GM04503 (cell line): ENCODE measurements at regions not wholly inside any gene's neighbourhood (a gene's known extent, or its start where the extent isn't known, plus 50 kb on each side); places are given as distances from the start of the nearest gene placed in this dataset.
"Not testable (repeated sequence)": the region's sequence is repeated elsewhere in the genome, so short reads cannot be mapped to it uniquely, and the experiment has no call there.

ENCODE experiments used
- DNase-seq: peaks from one replicate; pipeline ENCODE4 v3.0.0-alpha.2; 2012; ENCODE audit warnings: low read depth

DNA sequence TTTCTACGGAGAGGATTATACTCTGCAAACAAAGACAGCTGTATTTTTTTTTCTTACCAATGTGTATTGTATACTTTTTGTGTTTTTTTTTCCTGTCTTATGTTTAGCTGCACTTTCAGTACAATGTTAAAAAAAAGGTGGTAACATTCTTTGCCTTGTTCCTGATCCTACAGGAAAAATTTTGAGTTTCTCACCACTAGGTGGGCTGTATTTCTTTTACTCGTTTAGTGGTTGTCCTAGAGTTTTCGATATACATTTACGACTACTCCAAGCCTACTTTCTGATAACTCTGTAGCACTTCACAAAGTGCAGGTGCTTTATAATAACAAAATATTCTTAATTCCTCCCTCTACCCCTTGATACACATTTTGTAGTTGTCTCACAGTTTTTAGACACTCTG is 652.2 kb downstream of the UQCRFS1 start:
- DNase-seq: no peak

DNA sequence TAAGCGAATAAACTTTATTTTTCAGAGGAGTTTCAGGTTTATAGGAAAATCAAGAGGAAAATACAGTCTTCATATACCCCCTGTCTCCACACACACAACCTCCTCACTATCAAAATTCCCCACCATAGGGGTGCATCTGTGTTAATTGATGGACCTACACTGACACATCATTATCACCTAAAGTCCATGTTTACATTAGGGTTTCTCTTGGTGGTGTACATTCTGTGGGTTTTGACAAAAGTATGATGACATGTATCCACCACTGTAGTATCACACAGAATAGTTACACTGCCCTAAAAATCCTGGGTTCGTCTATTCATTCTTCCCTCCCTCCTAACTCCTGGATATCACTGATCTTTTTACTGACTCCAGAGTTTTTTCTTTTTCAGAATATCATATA is 654.2 kb downstream of the UQCRFS1 start:
- no peak for DNase-seq

- DNase-seq: no peak
Measured at GRCh38 chr19:28556371-28556770, 656.6 kb downstream of the UQCRFS1 start.

GRCh38 chr19:28555317-28555716 is 657.6 kb downstream of the UQCRFS1 start:
- no peak for DNase-seq

GRCh38 chr19:28554321-28555091 is 658.4 kb downstream of the UQCRFS1 start:
- DNase-seq: no peak

GRCh38 chr19:28553764-28554163 is 659.2 kb downstream of the UQCRFS1 start:
- no peak for DNase-seq

GRCh38 chr19:28553005-28553404 is 659.9 kb downstream of the UQCRFS1 start:
- DNase-seq: no peak

DNA sequence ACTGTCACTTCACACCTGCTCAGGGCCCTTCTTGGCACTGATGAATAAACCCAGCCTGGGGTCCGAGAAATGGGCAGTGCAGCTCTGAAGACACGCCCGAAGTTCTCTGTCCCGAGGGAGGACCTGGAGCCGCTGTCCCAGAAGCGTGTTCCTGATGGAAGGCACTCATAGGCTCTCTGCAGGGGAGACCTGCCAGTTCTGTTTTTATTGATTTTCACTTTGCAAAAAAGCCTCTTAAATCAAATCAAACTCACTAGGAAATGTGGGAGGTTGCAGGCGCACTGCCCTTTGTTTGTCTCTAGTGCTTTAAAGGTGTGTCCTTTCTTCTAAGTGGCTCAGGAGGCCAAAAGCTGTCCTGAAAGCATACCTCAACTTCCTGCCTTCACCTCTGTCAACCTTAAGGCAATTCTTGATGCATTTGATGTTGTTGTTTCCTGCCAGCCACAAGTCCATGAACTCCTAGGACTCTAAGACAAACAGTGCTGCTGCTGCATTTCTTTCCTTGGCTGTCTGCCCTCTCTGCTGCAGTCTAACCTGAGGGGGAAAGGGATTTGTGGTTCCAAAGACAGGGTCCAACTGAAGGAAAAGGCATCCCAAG is 663.2 kb downstream of the UQCRFS1 start:
- DNase-seq: no peak

- DNase-seq: no peak
Measured at GRCh38 chr19:28546148-28546685, 666.7 kb downstream of the UQCRFS1 start.

- DNase-seq: not testable (repeated sequence)
Measured at GRCh38 chr19:28545397-28545796, 667.6 kb downstream of the UQCRFS1 start.

GRCh38 chr19:28544451-28545261 is 668.3 kb downstream of the UQCRFS1 start:
- DNase-seq: no peak

DNA sequence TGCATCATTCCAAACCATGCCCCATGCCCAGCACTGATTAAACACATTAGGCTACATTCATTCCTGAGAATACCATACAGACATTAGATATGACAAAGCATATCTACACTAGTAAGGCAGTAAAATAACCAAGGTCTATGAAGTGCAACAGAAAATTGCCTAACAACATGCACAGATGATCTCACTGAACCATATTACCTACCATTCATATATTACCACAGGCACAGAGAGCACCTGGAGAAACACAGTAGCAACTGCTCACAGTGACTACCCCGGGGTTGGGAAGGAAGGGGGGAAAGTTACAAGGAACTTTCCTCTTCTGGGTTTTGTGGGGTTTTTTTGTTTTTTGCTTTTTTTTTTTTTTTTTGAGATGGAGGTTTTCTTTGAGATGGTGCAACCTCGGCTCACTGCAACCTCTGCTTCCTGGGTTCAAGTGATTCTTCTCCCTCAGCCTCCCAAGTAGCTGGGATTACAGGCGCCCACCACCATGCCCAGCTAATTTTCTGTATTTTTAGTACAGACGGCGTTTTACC is 669.6 kb downstream of the UQCRFS1 start:
- DNase-seq: no peak

DNA sequence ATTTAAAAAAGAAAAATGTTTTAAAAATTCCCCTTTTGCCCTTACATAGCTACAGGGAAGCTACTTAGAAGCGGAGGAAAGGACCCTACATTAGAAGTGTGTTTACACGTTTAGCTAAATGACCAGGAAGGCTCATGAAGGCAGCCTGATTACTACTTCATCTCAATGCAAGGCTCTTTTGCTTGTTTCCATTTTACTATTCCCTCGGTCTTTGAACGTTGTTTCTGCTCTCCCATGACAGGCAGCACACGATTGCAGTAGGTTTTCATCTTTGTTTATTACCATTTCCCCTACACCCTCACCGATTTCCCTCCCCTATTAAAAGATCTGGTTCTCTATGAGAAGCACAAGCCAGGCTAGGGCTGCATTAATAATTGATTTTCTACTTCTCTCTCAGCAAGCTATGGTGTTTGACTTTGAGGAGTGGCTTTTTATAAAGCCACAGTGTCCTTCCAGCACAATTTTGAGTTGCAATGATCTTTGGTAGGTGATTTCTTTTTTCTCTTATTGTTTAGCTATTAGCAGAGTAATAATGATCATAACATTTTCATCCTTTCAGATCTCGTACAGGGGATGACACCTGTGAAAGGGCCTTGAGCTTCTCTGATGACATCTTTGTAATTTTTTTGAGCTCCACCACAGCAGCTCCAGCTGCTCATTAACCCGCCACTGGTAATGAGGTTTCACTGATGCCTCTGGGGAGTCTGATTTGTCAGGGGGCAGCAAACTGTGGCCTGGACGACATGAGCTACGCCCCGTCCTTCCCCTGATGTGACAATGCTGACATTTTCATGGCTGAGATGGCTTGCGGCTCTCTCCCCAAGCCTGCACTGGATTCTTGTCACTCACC is 670.3 kb downstream of the UQCRFS1 start:
- no peak for DNase-seq

- DNase-seq: no peak
Measured at GRCh38 chr19:28541602-28542393, 671.2 kb downstream of the UQCRFS1 start.

DNA sequence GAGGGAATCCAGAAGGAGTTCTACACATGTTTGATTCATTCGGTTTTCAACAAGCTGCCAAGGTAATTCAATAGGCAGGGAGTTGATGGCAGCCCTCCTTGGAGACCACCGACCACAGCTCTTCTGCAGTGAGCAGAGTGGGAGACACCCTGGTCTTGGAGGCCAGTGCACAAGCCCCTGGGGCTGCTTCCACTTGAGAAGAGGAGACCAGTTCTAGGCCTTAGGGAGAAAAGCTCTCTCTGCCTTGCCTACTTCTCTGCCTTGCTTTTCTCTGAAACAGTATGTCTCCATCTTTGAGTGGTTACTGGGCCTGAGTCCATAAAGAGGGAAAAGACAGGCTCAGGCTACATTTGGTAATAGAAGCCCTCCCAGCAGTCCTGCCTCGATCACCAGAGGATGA is 671.9 kb downstream of the UQCRFS1 start:
- no peak for DNase-seq

DNA sequence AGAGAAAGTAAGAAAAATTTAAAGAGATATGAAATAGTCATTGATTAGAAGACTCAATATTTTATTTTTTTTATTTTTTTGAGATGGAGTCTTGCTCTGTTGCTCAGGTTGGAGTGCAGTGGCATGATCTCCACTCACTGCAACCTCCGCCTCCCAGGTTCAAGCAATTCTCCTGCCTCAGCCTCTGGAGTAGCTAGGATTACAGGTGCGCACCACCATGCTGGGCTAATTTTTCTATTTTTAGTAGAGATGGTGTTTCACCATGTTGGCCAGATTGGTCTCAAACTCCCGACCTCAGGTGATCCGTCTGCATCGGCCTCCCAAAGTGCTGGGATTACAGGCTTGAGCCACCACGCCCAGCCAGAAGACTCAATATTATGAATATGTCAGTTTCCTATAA is 672.6 kb downstream of the UQCRFS1 start:
- DNase-seq: not testable (repeated sequence)

- DNase-seq: no peak
Measured at GRCh38 chr19:28539759-28540158, 673.2 kb downstream of the UQCRFS1 start.

- not testable (repeated sequence) for DNase-seq
Measured at GRCh38 chr19:28538579-28538978, 674.4 kb downstream of the UQCRFS1 start.

DNA sequence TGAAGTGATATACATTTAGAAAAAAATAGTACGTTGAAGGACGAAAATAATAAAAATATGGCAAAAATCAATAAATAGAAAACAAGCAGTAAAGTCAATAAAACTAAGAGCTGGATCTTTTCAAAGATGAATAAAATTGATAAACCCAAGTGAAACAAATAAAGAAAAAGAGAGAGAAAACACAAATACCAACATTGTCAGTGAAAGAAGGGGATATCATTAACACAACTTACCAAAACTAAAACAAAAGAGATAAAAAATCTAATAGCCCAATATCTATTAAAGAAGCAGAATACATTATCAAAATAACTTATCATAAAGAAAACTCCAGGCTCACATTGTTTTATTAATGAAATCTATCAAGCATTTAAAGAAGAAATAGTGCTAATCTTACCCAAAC is 675.1 kb downstream of the UQCRFS1 start:
- DNase-seq: no peak

GRCh38 chr19:28537079-28537478 is 675.9 kb downstream of the UQCRFS1 start:
- DNase-seq: no peak

GRCh38 chr19:28535352-28535775 is 677.6 kb downstream of the UQCRFS1 start:
- DNase-seq: no peak
